Hepatocyte (in vitro differentiated cells): ENCODE measurements at regions not wholly inside any gene's neighbourhood (a gene's known extent, or its start where the extent isn't known, plus 50 kb on each side); places are given as distances from the start of the nearest gene placed in this dataset.

Experiments
- DNase-seq: peaks from one replicate; pipeline ENCODE4 v3.0.0-alpha.2; 2016; ENCODE audit warnings: low spot score
- H2AFZ ChIP-seq: fragments of 200-600 bp; sonication (generic); 2 replicates; pipeline ENCODE4 v1.6.0; 2016; ENCODE audit warnings: antibody characterized with exemption, mild to moderate bottlenecking
- H3K27ac ChIP-seq: fragments of 200-600 bp; sonication (generic); 2 replicates; pipeline ENCODE4 v1.5.1; 2016; ENCODE audit warnings: mild to moderate bottlenecking
- H3K27me3 ChIP-seq: fragments of 200-600 bp; sonication (generic); 2 replicates; pipeline ENCODE4 v1.6.1; 2016
- H3K36me3 ChIP-seq: fragments of 200-600 bp; sonication (generic); replicated peaks from 2 replicates; pipeline ENCODE4 v1.5.1; 2016; ENCODE audit warnings: low read depth; ENCODE audit not compliant: insufficient read depth
- H3K4me1 ChIP-seq: fragments of 200-600 bp; sonication (generic); 2 replicates; pipeline ENCODE4 v1.5.1; 2016; ENCODE audit warnings: mild to moderate bottlenecking, moderate library complexity; ENCODE audit not compliant: insufficient read depth
- H3K4me2 ChIP-seq: fragments of 200-600 bp; sonication (generic); 2 replicates; pipeline ENCODE4 v1.6.0; 2016
- H3K4me3 ChIP-seq: fragments of 200-600 bp; sonication (generic); 2 replicates; pipeline ENCODE4 v1.5.1; 2016; ENCODE audit warnings: mild to moderate bottlenecking
- H3K79me2 ChIP-seq: fragments of 200-600 bp; sonication (generic); 2 replicates; pipeline ENCODE4 v1.6.0; 2017; ENCODE audit warnings: mild to moderate bottlenecking
- H3K9me2 ChIP-seq: fragments of 200-600 bp; sonication (generic); replicated peaks from 2 replicates; pipeline ENCODE4 v1.6.0; 2017; ENCODE audit warnings: mild to moderate bottlenecking; ENCODE audit not compliant: insufficient read depth
- H3K9me3 ChIP-seq: fragments of 200-600 bp; sonication (generic); 2 replicates; pipeline ENCODE4 v1.5.1; 2016; ENCODE audit warnings: low read depth, mild to moderate bottlenecking
- H4K20me1 ChIP-seq: fragments of 200-600 bp; sonication (generic); 2 replicates; pipeline ENCODE4 v1.6.0; 2016; ENCODE audit warnings: mild to moderate bottlenecking; ENCODE audit not compliant: insufficient read depth, poor library complexity, severe bottlenecking
- CTCF ChIP-seq: fragments of 200-600 bp; sonication (generic); IDR thresholded peaks from 2 replicates; pipeline ENCODE4 v1.5.1; 2016; ENCODE audit warnings: antibody characterized with exemption, mild to moderate bottlenecking; ENCODE audit not compliant: poor library complexity
- EZH2 ChIP-seq: fragments of 200-600 bp; sonication (generic); IDR thresholded peaks from 2 replicates; pipeline ENCODE4 v1.6.1; 2016; ENCODE audit warnings: antibody characterized with exemption, mild to moderate bottlenecking, borderline replicate concordance
- EZH2phosphoT487 ChIP-seq: fragments of 200-600 bp; sonication (generic); IDR thresholded peaks from one replicate; pipeline ENCODE4 v1.6.1; 2018; ENCODE audit warnings: antibody characterized with exemption, mild to moderate bottlenecking, low read depth, moderate library complexity; ENCODE audit not compliant: unreplicated experiment, severe bottlenecking
- WGBS: methylation state at CpG from one replicate; pipeline ENCODE4 v1.1.6; 2016; ENCODE audit warnings: low lambda C conversion rate; ENCODE audit errors: missing lambda C conversion rate; 5-methylcytosine and 5-hydroxymethylcytosine counted together

- DNase-seq = no peak
These were observed 1484.9 kb upstream of the TMEM132C start for GRCh38 chr12:126782083-126782482.

DNA sequence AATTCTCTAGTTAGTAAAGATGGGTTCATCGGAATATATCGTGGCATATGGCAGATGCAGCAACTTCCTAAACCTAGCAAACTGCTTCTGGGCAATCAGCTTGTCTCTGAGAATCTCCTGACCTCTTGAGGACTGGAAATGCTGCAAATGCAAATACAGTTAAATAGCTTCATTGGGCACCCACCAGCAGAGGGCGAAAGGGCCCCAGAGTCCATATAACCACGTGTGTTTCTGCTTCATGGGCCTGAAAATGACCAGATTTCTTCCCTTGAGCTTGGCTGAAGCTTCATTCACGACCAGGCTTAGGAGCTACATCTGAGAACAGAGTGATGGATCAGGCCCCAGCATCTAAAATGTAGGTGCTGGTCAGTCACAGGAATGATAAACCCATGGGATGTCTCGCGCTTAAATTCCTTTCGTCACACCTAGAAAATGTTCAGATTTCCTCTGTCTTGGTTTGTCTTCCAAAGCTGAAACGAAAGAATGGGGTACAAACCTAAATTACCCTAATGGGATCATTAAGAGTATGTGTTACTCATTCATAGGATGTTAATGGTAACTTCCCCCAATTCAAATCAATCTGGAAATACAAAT lies 1482.5 kb upstream of the TMEM132C start:
- Histone ChIP-seq H4K20me1 (no peaks in the 10 kb centered on the region), H3K9me3 (no peaks in the 10 kb centered on the region), H3K27me3 (no peaks in the 10 kb centered on the region), H2AFZ (no peak overlapping the region), H3K36me3 (no peaks in the 10 kb centered on the region), H3K9me2 (no peaks in the 10 kb centered on the region), H3K27ac (no peak overlapping the region), H3K4me3 (no peak overlapping the region), H3K79me2 (no peaks in the 10 kb centered on the region), H3K4me1 (no peaks in the 10 kb centered on the region), H3K4me2 (no peak overlapping the region)
- peak; percentile 79 for DNase-seq
- TF ChIP-seq EZH2 (no peak), EZH2phosphoT487 (no peak), CTCF (peak; percentile 76)
- WGBS = 47% methylated on average over 9 of the region's 9 CpGs

More at GRCh38 chr12:126782083-126782482, 1484.9 kb upstream of the TMEM132C start:
- Histone ChIP-seq H2AFZ (no peak overlapping the region), H3K27ac (no peak overlapping the region), H3K4me3 (no peak overlapping the region), H3K9me2 (no peaks in the 10 kb centered on the region), H3K4me2 (no peak overlapping the region), H4K20me1 (no peaks in the 10 kb centered on the region), H3K27me3 (peaks cover 5% of the 10 kb centered on the region), H3K4me1 (no peaks in the 10 kb centered on the region), H3K9me3 (no peaks in the 10 kb centered on the region), H3K79me2 (no peaks in the 10 kb centered on the region), H3K36me3 (no peaks in the 10 kb centered on the region)
- no peak for TF ChIP-seq CTCF
- no peak for TF ChIP-seq EZH2phosphoT487
- TF ChIP-seq EZH2 = no peak
- 86% methylated on average over 2 of the region's 2 CpGs for WGBS

DNA sequence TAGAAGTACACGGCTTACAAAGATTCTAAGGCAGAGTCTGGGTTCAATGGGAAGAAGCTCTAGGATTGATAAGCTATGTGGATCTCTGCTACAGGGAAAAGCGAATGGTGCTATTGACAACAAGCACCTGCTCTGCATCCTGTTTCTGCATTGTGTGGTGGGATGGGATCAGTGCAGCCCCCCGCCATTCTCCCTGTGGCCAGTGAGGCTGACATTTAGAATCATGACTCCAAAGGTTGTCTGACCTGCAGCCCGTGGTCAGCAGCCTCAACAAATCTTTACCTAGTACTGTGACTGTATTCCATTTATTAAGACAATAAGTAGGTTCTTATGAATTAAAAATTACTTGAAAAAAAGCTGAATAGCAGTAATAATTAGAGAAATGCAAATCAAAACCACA lies 1477.0 kb upstream of the TMEM132C start:
- Histone ChIP-seq H3K27me3 (no peaks in the 10 kb centered on the region), H2AFZ (no peak overlapping the region), H3K4me3 (no peak overlapping the region), H4K20me1 (no peaks in the 10 kb centered on the region), H3K4me1 (no peaks in the 10 kb centered on the region), H3K79me2 (no peaks in the 10 kb centered on the region), H3K36me3 (no peaks in the 10 kb centered on the region), H3K9me2 (no peaks in the 10 kb centered on the region), H3K27ac (no peak overlapping the region), H3K9me3 (no peaks in the 10 kb centered on the region), H3K4me2 (no peak overlapping the region)
- no peak for DNase-seq
- WGBS = 86% methylated on average over 4 of the region's 4 CpGs
- TF ChIP-seq CTCF = no peak
- no peak for TF ChIP-seq EZH2phosphoT487
- TF ChIP-seq EZH2 = no peak
